ENCODE measurements at regions not wholly inside any gene's neighbourhood (a gene's known extent, or its start where the extent isn't known, plus 50 kb on each side); places are given as distances from the start of the nearest gene placed in this dataset.

GRCh38 chr15:87757084-87757483 lies 499.5 kb downstream of the NTRK3 start:
- H3K79me1 ChIP-seq (replicated peaks; ENCODE audit: low read length, poor library complexity, severe bottlenecking), result no peaks in the 10 kb centered on the region
- H3K9ac ChIP-seq (ENCODE audit: low read length), result no peak overlapping the region
- H2BK12ac ChIP-seq (ENCODE audit: low read length in 2 of 2), result peak overlapping the region in 1 of 2 experiments; percentile 45
- H4K91ac ChIP-seq (ENCODE audit: low read length), result no peak overlapping the region
- WGBS, result 97% methylated on average over 7 of the region's 7 CpGs
- H3K14ac ChIP-seq (ENCODE audit: low read length in 2 of 2), result no peak overlapping the region
- H3K23ac ChIP-seq (ENCODE audit: low read length in 2 of 2), result no peak overlapping the region
- no peak overlapping the region for H2AFZ ChIP-seq (ENCODE audit: low read depth, low read length)
- peaks cover 3% of the 10 kb centered on the region for H3K4me1 ChIP-seq (ENCODE audit: control insufficient read depth, insufficient read depth, low read depth, low read length)
- no peak overlapping the region for H4K8ac ChIP-seq (ENCODE audit: low read length)
- H2BK5ac ChIP-seq (ENCODE audit: low read depth, low read length, poor library complexity, severe bottlenecking), result no peak overlapping the region
- H3K4me3 ChIP-seq (ENCODE audit: insufficient read depth in 1 of 2, low read depth in 1 of 2, low read length in 2 of 2), result no peak overlapping the region
- no peak for DNase-seq
- H3K4me2 ChIP-seq (ENCODE audit: low read length, poor library complexity, severe bottlenecking), result no peak overlapping the region
- H3K27me3 ChIP-seq (ENCODE audit: control insufficient read depth in 1 of 2, insufficient read depth in 1 of 2, low read length in 2 of 2), result peaks cover 0 to 13% of the 10 kb centered on the region in 2 experiments
- no peaks in the 10 kb centered on the region for H3K36me3 ChIP-seq (ENCODE audit: control insufficient read depth in 1 of 2, insufficient read depth in 2 of 2, low read depth in 1 of 2, low read length in 2 of 2)
- no peak overlapping the region for H3K27ac ChIP-seq (ENCODE audit: low read length, poor library complexity, severe bottlenecking)
- no peak overlapping the region for H3K18ac ChIP-seq (ENCODE audit: low read depth in 1 of 2, low read length in 2 of 2)
- H2AK5ac ChIP-seq (ENCODE audit: low read length, severe bottlenecking), result no peak overlapping the region
- H3K4ac ChIP-seq (ENCODE audit: low read depth in 1 of 2, low read length in 2 of 2), result no peak overlapping the region
- H2BK120ac ChIP-seq (ENCODE audit: low read depth, low read length), result no peak overlapping the region
- H3K9me3 ChIP-seq (ENCODE audit: control insufficient read depth, low read length), result no peaks in the 10 kb centered on the region
- H2BK15ac ChIP-seq (ENCODE audit: low read depth, poor library complexity, severe bottlenecking), result no peak overlapping the region

GRCh38 chr15:87756072-87756471 lies 500.5 kb downstream of the NTRK3 start:
- Histone ChIP-seq H3K27ac (ENCODE audit: low read length, poor library complexity, severe bottlenecking) (no peak overlapping the region), H4K8ac (ENCODE audit: low read length) (no peak overlapping the region), H3K9me3 (ENCODE audit: control insufficient read depth, low read length) (no peaks in the 10 kb centered on the region), H3K4me3 (ENCODE audit: insufficient read depth in 1 of 2, low read depth in 1 of 2, low read length in 2 of 2) (no peak overlapping the region), H3K18ac (ENCODE audit: low read depth in 1 of 2, low read length in 2 of 2) (no peak overlapping the region), H3K36me3 (ENCODE audit: control insufficient read depth in 1 of 2, insufficient read depth in 2 of 2, low read depth in 1 of 2, low read length in 2 of 2) (no peaks in the 10 kb centered on the region), H2BK12ac (ENCODE audit: low read length in 2 of 2) (no peak overlapping the region), H3K4me1 (ENCODE audit: control insufficient read depth, insufficient read depth, low read depth, low read length) (peaks cover 3% of the 10 kb centered on the region), H2AFZ (ENCODE audit: low read depth, low read length) (no peak overlapping the region), H3K23ac (ENCODE audit: low read length in 2 of 2) (no peak overlapping the region), H2AK5ac (ENCODE audit: low read length, severe bottlenecking) (no peak overlapping the region), H2BK5ac (ENCODE audit: low read depth, low read length, poor library complexity, severe bottlenecking) (no peak overlapping the region), H3K4me2 (ENCODE audit: low read length, poor library complexity, severe bottlenecking) (no peak overlapping the region), H3K79me1 (replicated peaks; ENCODE audit: low read length, poor library complexity, severe bottlenecking) (no peaks in the 10 kb centered on the region), H3K4ac (ENCODE audit: low read depth in 1 of 2, low read length in 2 of 2) (no peak overlapping the region), H3K27me3 (ENCODE audit: control insufficient read depth in 1 of 2, insufficient read depth in 1 of 2, low read length in 2 of 2) (peaks cover 0 to 13% of the 10 kb centered on the region in 2 experiments), H3K14ac (ENCODE audit: low read length in 2 of 2) (no peak overlapping the region), H2BK15ac (ENCODE audit: low read depth, poor library complexity, severe bottlenecking) (no peak overlapping the region), H2BK120ac (ENCODE audit: low read depth, low read length) (no peak overlapping the region), H4K91ac (ENCODE audit: low read length) (no peak overlapping the region), H3K9ac (ENCODE audit: low read length) (no peak overlapping the region)
- no peak for DNase-seq
- 84% methylated on average over 3 of the region's 3 CpGs for WGBS

- H3K4me2 ChIP-seq (ENCODE audit: low read length, poor library complexity, severe bottlenecking), result no peak overlapping the region
- H3K23ac ChIP-seq (ENCODE audit: low read length in 2 of 2), result peak overlapping the region in 1 of 2 experiments; percentile 67
- no peak overlapping the region for H2AFZ ChIP-seq (ENCODE audit: low read depth, low read length)
- no peaks in the 10 kb centered on the region for H3K79me1 ChIP-seq (replicated peaks; ENCODE audit: low read length, poor library complexity, severe bottlenecking)
- no peak overlapping the region for H2BK5ac ChIP-seq (ENCODE audit: low read depth, low read length, poor library complexity, severe bottlenecking)
- 85% methylated on average over 3 of the region's 4 CpGs for whole genome bisulfite sequencing
- H2AK5ac ChIP-seq (ENCODE audit: low read length, severe bottlenecking), result no peak overlapping the region
- H2BK120ac ChIP-seq (ENCODE audit: low read depth, low read length), result no peak overlapping the region
- peak overlapping the region in 1 of 2 experiments; percentile 57 for H3K14ac ChIP-seq (ENCODE audit: low read length in 2 of 2)
- no peak overlapping the region for H3K27ac ChIP-seq (ENCODE audit: low read length, poor library complexity, severe bottlenecking)
- H3K18ac ChIP-seq (ENCODE audit: low read depth in 1 of 2, low read length in 2 of 2), result peak overlapping the region in 1 of 2 experiments; percentile 66
- H2BK15ac ChIP-seq (ENCODE audit: low read depth, poor library complexity, severe bottlenecking), result no peak overlapping the region
- H3K4ac ChIP-seq (ENCODE audit: low read depth in 1 of 2, low read length in 2 of 2), result no peak overlapping the region
- H3K36me3 ChIP-seq (ENCODE audit: control insufficient read depth in 1 of 2, insufficient read depth in 2 of 2, low read depth in 1 of 2, low read length in 2 of 2), result no peaks in the 10 kb centered on the region
- H4K8ac ChIP-seq (ENCODE audit: low read length), result no peak overlapping the region
- peaks cover 3% of the 10 kb centered on the region for H3K4me1 ChIP-seq (ENCODE audit: control insufficient read depth, insufficient read depth, low read depth, low read length)
- no peaks in the 10 kb centered on the region for H3K9me3 ChIP-seq (ENCODE audit: control insufficient read depth, low read length)
- no peak overlapping the region for H3K9ac ChIP-seq (ENCODE audit: low read length)
- H4K91ac ChIP-seq (ENCODE audit: low read length), result no peak overlapping the region
- peaks cover 0 to 13% of the 10 kb centered on the region in 2 experiments for H3K27me3 ChIP-seq (ENCODE audit: control insufficient read depth in 1 of 2, insufficient read depth in 1 of 2, low read length in 2 of 2)
- H3K4me3 ChIP-seq (ENCODE audit: insufficient read depth in 1 of 2, low read depth in 1 of 2, low read length in 2 of 2), result no peak overlapping the region
- DNase-seq, result peak; percentile 22
- no peak overlapping the region for H2BK12ac ChIP-seq (ENCODE audit: low read length in 2 of 2)
Measured at GRCh38 chr15:87755226-87755625, 501.3 kb downstream of the NTRK3 start.

GRCh38 chr15:87753539-87753938 lies 503.0 kb downstream of the NTRK3 start:
- no peaks in the 10 kb centered on the region for H3K79me1 ChIP-seq (replicated peaks; ENCODE audit: low read length, poor library complexity, severe bottlenecking)
- no peaks in the 10 kb centered on the region for H3K36me3 ChIP-seq (ENCODE audit: control insufficient read depth in 1 of 2, insufficient read depth in 2 of 2, low read depth in 1 of 2, low read length in 2 of 2)
- no peaks in the 10 kb centered on the region for H3K9me3 ChIP-seq (ENCODE audit: control insufficient read depth, low read length)
- 81% methylated on average over 11 of the region's 11 CpGs for whole genome bisulfite sequencing
- H3K27me3 ChIP-seq (ENCODE audit: control insufficient read depth in 1 of 2, insufficient read depth in 1 of 2, low read length in 2 of 2), result peaks cover 0 to 6% of the 10 kb centered on the region in 2 experiments
- H2BK15ac ChIP-seq (ENCODE audit: low read depth, poor library complexity, severe bottlenecking), result no peak overlapping the region
- H3K4me1 ChIP-seq (ENCODE audit: control insufficient read depth, insufficient read depth, low read depth, low read length), result peaks cover 3% of the 10 kb centered on the region
- no peak overlapping the region for H3K14ac ChIP-seq (ENCODE audit: low read length in 2 of 2)
- H3K4ac ChIP-seq (ENCODE audit: low read depth in 1 of 2, low read length in 2 of 2), result no peak overlapping the region
- no peak overlapping the region for H3K18ac ChIP-seq (ENCODE audit: low read depth in 1 of 2, low read length in 2 of 2)
- H3K23ac ChIP-seq (ENCODE audit: low read length in 2 of 2), result no peak overlapping the region
- H2AK5ac ChIP-seq (ENCODE audit: low read length, severe bottlenecking), result no peak overlapping the region
- H2AFZ ChIP-seq (ENCODE audit: low read depth, low read length), result no peak overlapping the region
- DNase-seq, result no peak
- no peak overlapping the region for H2BK12ac ChIP-seq (ENCODE audit: low read length in 2 of 2)
- no peak overlapping the region for H3K9ac ChIP-seq (ENCODE audit: low read length)
- H3K27ac ChIP-seq (ENCODE audit: low read length, poor library complexity, severe bottlenecking), result no peak overlapping the region
- no peak overlapping the region for H4K8ac ChIP-seq (ENCODE audit: low read length)
- no peak overlapping the region for H3K4me3 ChIP-seq (ENCODE audit: insufficient read depth in 1 of 2, low read depth in 1 of 2, low read length in 2 of 2)
- no peak overlapping the region for H4K91ac ChIP-seq (ENCODE audit: low read length)
- no peak overlapping the region for H2BK120ac ChIP-seq (ENCODE audit: low read depth, low read length)
- no peak overlapping the region for H3K4me2 ChIP-seq (ENCODE audit: low read length, poor library complexity, severe bottlenecking)
- H2BK5ac ChIP-seq (ENCODE audit: low read depth, low read length, poor library complexity, severe bottlenecking), result no peak overlapping the region
